GM13976 (cell line): ENCODE measurements at regions not wholly inside any gene's neighbourhood (a gene's known extent, or its start where the extent isn't known, plus 50 kb on each side); places are given as distances from the start of the nearest gene placed in this dataset.

Experiments used
- DNase-seq: peaks from one replicate; pipeline ENCODE4 v3.0.0; 2012; ENCODE audit warnings: low spot score
- in situ Hi-C: fragments of 300-500 bp; cut with MboI; formaldehyde crosslinking; loops from one replicate; pipeline ENCODE4 v1.12.0; 2022; ENCODE audit warnings: low sequenced_read_pairs, mixed read lengths, inconsistent platforms; ENCODE audit not compliant: unreplicated experiment
- TF ChIP-seq, protein P1 (sequence below): IDR thresholded peaks from 2 replicates; pipeline ENCODE4 v1.5.1; 2012; ENCODE audit warnings: borderline replicate concordance, mild to moderate bottlenecking; ENCODE audit not compliant: insufficient read depth; ENCODE audit errors: extremely low read depth, missing control alignments, control extremely low read depth

- in situ Hi-C loops = no loop called here
- TF ChIP-seq, protein P1, sequence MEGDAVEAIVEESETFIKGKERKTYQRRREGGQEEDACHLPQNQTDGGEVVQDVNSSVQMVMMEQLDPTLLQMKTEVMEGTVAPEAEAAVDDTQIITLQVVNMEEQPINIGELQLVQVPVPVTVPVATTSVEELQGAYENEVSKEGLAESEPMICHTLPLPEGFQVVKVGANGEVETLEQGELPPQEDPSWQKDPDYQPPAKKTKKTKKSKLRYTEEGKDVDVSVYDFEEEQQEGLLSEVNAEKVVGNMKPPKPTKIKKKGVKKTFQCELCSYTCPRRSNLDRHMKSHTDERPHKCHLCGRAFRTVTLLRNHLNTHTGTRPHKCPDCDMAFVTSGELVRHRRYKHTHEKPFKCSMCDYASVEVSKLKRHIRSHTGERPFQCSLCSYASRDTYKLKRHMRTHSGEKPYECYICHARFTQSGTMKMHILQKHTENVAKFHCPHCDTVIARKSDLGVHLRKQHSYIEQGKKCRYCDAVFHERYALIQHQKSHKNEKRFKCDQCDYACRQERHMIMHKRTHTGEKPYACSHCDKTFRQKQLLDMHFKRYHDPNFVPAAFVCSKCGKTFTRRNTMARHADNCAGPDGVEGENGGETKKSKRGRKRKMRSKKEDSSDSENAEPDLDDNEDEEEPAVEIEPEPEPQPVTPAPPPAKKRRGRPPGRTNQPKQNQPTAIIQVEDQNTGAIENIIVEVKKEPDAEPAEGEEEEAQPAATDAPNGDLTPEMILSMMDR = no peak
- no peak for DNase-seq
Measured at GRCh38 chr5:114660791-114661190, 298.9 kb downstream of the KCNN2 start.

DNA sequence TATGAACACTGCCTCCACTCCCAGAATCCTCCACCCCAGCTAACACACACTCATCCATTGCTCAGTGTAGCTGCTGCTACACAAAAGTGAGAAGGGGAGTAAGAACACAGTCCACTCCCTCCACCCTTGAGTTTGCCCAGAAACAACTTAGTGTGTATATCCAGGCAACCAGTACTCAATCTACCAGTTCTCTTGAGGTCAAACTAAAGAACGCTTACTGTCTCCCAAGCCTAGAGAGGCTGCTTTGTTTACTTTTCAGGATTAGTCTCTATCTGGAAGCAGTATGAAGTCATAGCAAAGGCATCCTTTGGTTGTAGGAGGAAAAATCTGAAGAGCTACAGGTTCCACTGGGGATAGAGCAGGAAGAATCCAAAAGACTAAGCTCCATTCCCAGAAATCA is 296.3 kb downstream of the KCNN2 start:
- in situ Hi-C loops = no loop called here
- no peak for DNase-seq
- TF ChIP-seq, protein P1 = no peak

GRCh38 chr5:114657342-114658130 is 295.7 kb downstream of the KCNN2 start:
- in situ Hi-C loops = no loop called here
- no peak for DNase-seq
- TF ChIP-seq, protein P1 = no peak

DNA sequence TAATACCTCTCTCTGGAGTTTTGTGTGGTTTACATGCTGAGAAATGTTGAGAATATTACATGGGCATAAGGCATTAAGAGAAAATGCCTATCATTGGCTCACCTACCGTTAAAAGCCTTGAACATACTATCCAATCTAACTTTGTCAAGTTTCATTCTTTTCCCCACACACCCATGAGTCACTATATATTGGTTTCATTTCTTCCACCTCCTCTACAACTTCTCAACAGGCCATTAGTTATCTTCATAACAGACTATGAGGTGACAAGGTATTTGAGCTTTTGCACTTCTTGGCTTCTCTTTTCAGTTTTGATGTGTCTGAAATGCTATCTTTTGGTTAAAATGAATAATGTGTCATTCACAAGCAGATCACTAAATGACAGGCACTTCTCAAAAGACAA is 288.0 kb downstream of the KCNN2 start:
- in situ Hi-C loops = no loop called here
- TF ChIP-seq, protein P1 = no peak
- DNase-seq = no peak

- in situ Hi-C loops = no loop called here
- DNase-seq = no peak
- TF ChIP-seq, protein P1 = no peak
Measured at GRCh38 chr5:114648940-114649339, 287.1 kb downstream of the KCNN2 start.

GRCh38 chr5:114644576-114644975 is 282.7 kb downstream of the KCNN2 start:
- TF ChIP-seq, protein P1 = no peak
- no peak for DNase-seq
- in situ Hi-C loops = no loop called here
